ENCODE measurements at regions not wholly inside any gene's neighbourhood (a gene's known extent, or its start where the extent isn't known, plus 50 kb on each side); places are given as distances from the start of the nearest gene placed in this dataset.
"Not testable (repeated sequence)": the region's sequence is repeated elsewhere in the genome, so short reads cannot be mapped to it uniquely, and the experiment has no call there.

GRCh38 chr4:116980436-116980835 is 104.9 kb downstream of the TRAM1L1 start:
- H4K8ac ChIP-seq (ENCODE audit: low read depth in 2 of 2, low read length in 2 of 2); H3K27ac ChIP-seq (ENCODE audit: insufficient read depth, low read length); H2BK5ac ChIP-seq (ENCODE audit: low read depth, low read length, poor library complexity, severe bottlenecking); H3K56ac ChIP-seq (ENCODE audit: extremely low read depth, insufficient read depth, low read length); H3K9ac ChIP-seq (ENCODE audit: low read depth, low read length); POLR2A ChIA-PET (ENCODE audit: unreplicated experiment); dilution Hi-C loops (cut with HindIII; ENCODE audit: low sequenced_read_pairs, unreplicated experiment); CTCF ChIA-PET; H2AK9ac ChIP-seq (replicated peaks; ENCODE audit: low read depth, low read length, poor library complexity); H2BK120ac ChIP-seq (ENCODE audit: low read depth, low read length); H3K9me3 ChIP-seq (ENCODE audit: control insufficient read depth, insufficient read depth, low read length); in situ Hi-C loops (cut with MboI; ENCODE audit: low sequenced_read_pairs); H4K5ac ChIP-seq (ENCODE audit: low read depth, low read length); H3K9me1 ChIP-seq (ENCODE audit: insufficient read depth, low read length); BruUV-seq (replicated peaks); intact Hi-C loops (cut with micrococcal nuclease); H2AK5ac ChIP-seq (ENCODE audit: low read depth, low read length); H3K14ac ChIP-seq (replicated peaks; ENCODE audit: low read depth, low read length); H3K4ac ChIP-seq (ENCODE audit: low read depth, low read length); H3K4me2 ChIP-seq (ENCODE audit: low read depth, low read length); H4K91ac ChIP-seq (ENCODE audit: insufficient read depth, low read depth, low read length); H2BK20ac ChIP-seq (ENCODE audit: low read depth, low read length); H2AFZ ChIP-seq (replicated peaks; ENCODE audit: low read length, poor library complexity); H3K18ac ChIP-seq (ENCODE audit: low read depth, low read length); H3K23ac ChIP-seq (ENCODE audit: low read depth, low read length); H3K4me3 ChIP-seq (ENCODE audit: insufficient read depth, low read depth, low read length); ATAC-seq (ENCODE audit: low read depth); H3K36me3 ChIP-seq (ENCODE audit: control insufficient read depth, insufficient read depth, low read length); H3K27me3 ChIP-seq (ENCODE audit: control insufficient read depth, insufficient read depth, low read length); DNase-seq; H2BK15ac ChIP-seq (ENCODE audit: low read depth, low read length); H3K79me1 ChIP-seq (ENCODE audit: low read depth in 1 of 2, low read length in 2 of 2); H4K20me1 ChIP-seq (ENCODE audit: insufficient read depth, low read length); H3K4me1 ChIP-seq (ENCODE audit: control insufficient read depth, insufficient read depth, low read length): not testable (repeated sequence)
- WGBS, 2 experiments (ENCODE audit: extremely low coverage in 2 of 2, insufficient read length in 1 of 2), result 85% methylated on average over 1 of the region's 12 CpGs; no CpG with 5 or more reads in 1 of the 2 experiments

Measured in IMR-90 (cell line).